AG04450 (cell line): ENCODE measurements at regions not wholly inside any gene's neighbourhood (a gene's known extent, or its start where the extent isn't known, plus 50 kb on each side); places are given as distances from the start of the nearest gene placed in this dataset.

Source experiments
- CTCF ChIA-PET: fragments of 300-600, 350-600 bp; formaldehyde crosslinking; extraction: SDS; loops from one replicate; lab custom pipeline; 2022; ENCODE audit warnings: antibody characterized with exemption, inconsistent platforms; lab: Charles Lee
- POLR2A ChIA-PET: fragments of 350-600 bp; formaldehyde crosslinking; extraction: SDS; loops from one replicate; lab custom pipeline; 2021; ENCODE audit warnings: antibody characterized with exemption, inconsistent platforms; lab: Yijun Ruan, JAX
- DNase-seq: peaks from one replicate; pipeline ENCODE4 v3.0.0-alpha.2; 2011; ENCODE audit warnings: low read depth, low spot score
- H3K27ac ChIP-seq: one replicate; pipeline ENCODE4 v1.5.1; 2012; ENCODE audit warnings: low read depth, low read length, control low read depth
- H3K27me3 ChIP-seq: one replicate; pipeline ENCODE4 v1.6.0; 2012; ENCODE audit warnings: low read length; ENCODE audit not compliant: control insufficient read depth, insufficient read depth
- H3K4me3 ChIP-seq: 2 replicates; pipeline ENCODE4 v1.5.1; 2011; ENCODE audit warnings: mild to moderate bottlenecking, low read depth, low read length, control low read depth
- H3K9me3 ChIP-seq: 2 replicates; pipeline ENCODE4 v1.5.1; 2012; ENCODE audit warnings: low read length; ENCODE audit not compliant: control insufficient read depth, insufficient read depth
- TF ChIP-seq, protein P1 (sequence below): IDR thresholded peaks from 2 replicates; pipeline ENCODE4 v1.5.1; 2011; ENCODE audit warnings: low read depth, low read length, control low read depth, inconsistent platforms

DNA sequence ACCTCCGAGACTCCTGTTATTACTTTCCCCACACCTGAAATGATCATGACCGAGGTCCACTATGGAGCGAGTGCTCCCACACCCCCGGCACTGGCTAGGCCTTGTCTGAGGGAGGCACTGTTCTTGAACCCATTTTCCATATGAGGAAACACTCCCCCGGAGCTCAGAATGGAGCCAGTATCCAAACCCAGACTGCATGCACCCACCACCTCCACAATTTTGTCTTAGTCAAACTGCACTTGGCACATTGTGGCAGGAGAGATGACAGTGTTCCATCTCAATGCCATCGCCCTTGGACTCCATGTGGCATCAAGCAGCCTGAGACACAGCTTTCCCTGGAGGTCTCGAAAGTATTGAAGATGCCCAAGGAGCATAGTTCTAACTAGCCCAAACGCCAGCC, 154.1 kb downstream of the NUP210 start:
- ChIA-PET CTCF (no interaction called here), POLR2A (no interaction called here)
- no peak for DNase-seq
- Histone ChIP-seq H3K9me3 (no peaks in the 10 kb centered on the region; the same call in 1 of the 2 replicates), H3K27me3 (peaks cover 3% of the 10 kb centered on the region), H3K27ac (no peak overlapping the region), H3K4me3 (no peak overlapping the region)
- TF ChIP-seq, protein P1, sequence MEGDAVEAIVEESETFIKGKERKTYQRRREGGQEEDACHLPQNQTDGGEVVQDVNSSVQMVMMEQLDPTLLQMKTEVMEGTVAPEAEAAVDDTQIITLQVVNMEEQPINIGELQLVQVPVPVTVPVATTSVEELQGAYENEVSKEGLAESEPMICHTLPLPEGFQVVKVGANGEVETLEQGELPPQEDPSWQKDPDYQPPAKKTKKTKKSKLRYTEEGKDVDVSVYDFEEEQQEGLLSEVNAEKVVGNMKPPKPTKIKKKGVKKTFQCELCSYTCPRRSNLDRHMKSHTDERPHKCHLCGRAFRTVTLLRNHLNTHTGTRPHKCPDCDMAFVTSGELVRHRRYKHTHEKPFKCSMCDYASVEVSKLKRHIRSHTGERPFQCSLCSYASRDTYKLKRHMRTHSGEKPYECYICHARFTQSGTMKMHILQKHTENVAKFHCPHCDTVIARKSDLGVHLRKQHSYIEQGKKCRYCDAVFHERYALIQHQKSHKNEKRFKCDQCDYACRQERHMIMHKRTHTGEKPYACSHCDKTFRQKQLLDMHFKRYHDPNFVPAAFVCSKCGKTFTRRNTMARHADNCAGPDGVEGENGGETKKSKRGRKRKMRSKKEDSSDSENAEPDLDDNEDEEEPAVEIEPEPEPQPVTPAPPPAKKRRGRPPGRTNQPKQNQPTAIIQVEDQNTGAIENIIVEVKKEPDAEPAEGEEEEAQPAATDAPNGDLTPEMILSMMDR = no peak

DNA sequence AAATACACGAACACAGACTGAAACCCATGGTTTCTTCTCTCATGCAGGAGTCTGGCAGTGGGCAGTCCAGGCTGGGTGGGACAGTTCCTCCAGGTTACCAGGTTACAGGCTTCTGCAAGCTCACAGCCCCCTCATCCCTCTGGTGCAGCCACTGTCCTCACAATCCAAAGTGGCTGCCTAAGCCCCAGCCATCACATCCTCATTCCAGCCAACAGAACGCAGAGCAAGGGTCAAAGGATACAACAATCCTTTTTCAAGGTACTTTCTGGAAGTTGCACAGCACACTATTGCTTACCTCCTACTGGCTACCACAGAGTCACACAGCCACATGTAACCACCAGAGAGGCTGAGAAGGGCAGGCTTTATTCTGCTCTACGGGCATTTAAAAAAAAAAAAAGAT, 154.6 kb downstream of the NUP210 start:
- peaks cover 3% of the 10 kb centered on the region for H3K27me3 ChIP-seq
- ChIA-PET CTCF (no interaction called here), POLR2A (no interaction called here)
- H3K27ac ChIP-seq = no peak overlapping the region
- no peak overlapping the region for H3K4me3 ChIP-seq
- TF ChIP-seq, protein P1 = no peak
- H3K9me3 ChIP-seq = no peaks in the 10 kb centered on the region; the same call in 1 of the 2 replicates
- DNase-seq = no peak

DNA sequence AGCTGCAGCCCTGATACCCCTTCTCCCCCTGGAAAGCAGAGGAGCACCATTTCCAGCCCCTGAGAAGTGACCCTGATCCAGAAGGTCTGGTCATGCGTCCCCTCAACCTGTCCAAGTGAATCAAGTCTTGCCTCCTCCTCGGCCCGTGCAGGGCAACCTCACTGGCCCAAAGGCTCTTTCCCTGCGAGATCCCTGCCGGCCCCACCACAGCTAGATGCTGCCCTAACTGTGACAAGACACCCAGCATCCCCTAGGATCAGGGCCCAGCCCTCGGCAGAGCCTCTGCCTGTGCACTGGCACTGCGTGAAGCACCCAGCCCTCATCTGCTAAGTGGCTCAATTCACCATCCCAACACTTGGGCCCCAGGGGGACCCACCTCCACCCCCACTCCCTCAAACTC, 155.1 kb downstream of the NUP210 start:
- Histone ChIP-seq H3K27me3 (no peaks in the 10 kb centered on the region), H3K27ac (no peak overlapping the region), H3K9me3 (no peaks in the 10 kb centered on the region; the same call in 1 of the 2 replicates), H3K4me3 (no peak overlapping the region)
- no peak for DNase-seq
- TF ChIP-seq, protein P1 = no peak
- ChIA-PET CTCF (no interaction called here), POLR2A (no interaction called here)

DNA sequence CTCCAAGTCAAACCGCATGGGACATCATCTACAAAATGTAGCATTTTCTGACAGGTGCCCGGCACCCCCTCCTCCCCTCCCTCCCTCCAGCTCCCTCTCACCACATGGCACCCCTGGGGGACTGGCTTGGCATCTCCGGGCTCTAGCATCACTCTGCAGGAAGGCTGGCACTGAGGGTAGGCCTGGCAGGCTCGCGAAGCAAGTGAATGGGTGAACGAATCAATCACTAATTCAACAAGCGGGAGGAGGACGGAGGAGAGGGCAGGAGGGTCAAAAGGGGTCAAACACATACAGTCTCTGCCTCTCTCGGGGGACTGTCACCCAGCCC, 155.7 kb downstream of the NUP210 start:
- ChIA-PET CTCF (no interaction called here), POLR2A (no interaction called here)
- H3K27ac ChIP-seq = no peak overlapping the region
- no peak for DNase-seq
- no peaks in the 10 kb centered on the region for H3K27me3 ChIP-seq
- H3K9me3 ChIP-seq = no peaks in the 10 kb centered on the region; the same call in 1 of the 2 replicates
- H3K4me3 ChIP-seq = no peak overlapping the region
- TF ChIP-seq, protein P1 = no peak

DNA sequence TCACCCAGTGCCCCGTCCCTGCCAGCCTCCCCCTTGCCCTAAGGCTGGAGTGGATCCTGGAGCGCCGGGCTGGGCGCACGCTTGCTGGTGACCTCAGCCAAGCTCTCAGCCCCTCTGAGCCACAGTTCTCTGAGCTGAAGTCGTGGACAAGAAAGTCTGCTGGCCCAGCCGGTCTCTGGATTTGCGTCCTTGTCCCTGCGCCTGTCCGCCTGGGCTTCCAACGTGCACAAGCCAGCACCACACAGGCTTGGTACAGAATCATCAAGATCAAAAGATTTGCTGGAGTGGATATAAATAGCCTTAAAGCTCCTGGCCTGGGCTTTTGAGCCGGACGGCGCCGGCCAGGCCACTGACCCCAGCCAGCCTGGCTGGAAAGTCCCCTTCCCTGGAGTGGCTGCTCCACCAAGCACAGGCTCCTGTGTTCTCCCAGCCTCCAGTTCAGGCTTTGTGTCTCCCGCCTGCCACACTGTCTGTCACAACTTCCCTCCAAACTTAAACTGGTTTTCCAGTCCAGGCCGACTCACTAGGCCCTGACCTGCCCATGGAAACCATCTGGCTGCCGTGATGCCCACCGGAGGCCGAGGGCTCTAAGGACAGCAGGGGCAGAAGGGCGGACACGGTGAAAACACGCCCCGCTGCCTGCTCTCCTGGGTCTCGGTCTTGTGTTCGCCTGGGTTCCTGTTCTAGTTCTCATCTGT, 156.2 kb downstream of the NUP210 start:
- CTCF ChIA-PET = no interaction called here

More for the DNA sequence above, 156.2 kb downstream of the NUP210 start:
- POLR2A ChIA-PET = no interaction called here
- no peak overlapping the region for H3K4me3 ChIP-seq
- H3K9me3 ChIP-seq = no peaks in the 10 kb centered on the region; the same call in 1 of the 2 replicates
- no peaks in the 10 kb centered on the region for H3K27me3 ChIP-seq
- DNase-seq = no peak
- TF ChIP-seq, protein P1 = no peak
- H3K27ac ChIP-seq = no peak overlapping the region
